Cardiac muscle cell (in vitro differentiated cells and primary cell): ENCODE measurements at regions not wholly inside any gene's neighbourhood (a gene's known extent, or its start where the extent isn't known, plus 50 kb on each side); places are given as distances from the start of the nearest gene placed in this dataset.

Experiments used
- DNase-seq, 2 donors: peaks; one replicate each; pipeline versions ENCODE4 v3.0.0 to v3.0.0-alpha.2; 2010 to 2017; ENCODE audit warnings: low read depth in 1 of 2, low spot score in 1 of 2
- H3K27ac ChIP-seq: fragments of 200-600 bp; sonication (generic); 2 replicates; pipeline ENCODE4 v1.5.1; 2016
- H3K27me3 ChIP-seq: fragments of 200-600 bp; sonication (generic); 2 replicates; pipeline ENCODE4 v1.6.0; 2016; ENCODE audit warnings: control low read depth
- H3K36me3 ChIP-seq: fragments of 200-600 bp; sonication (generic); 2 replicates; pipeline ENCODE4 v1.5.1; 2016; ENCODE audit warnings: control low read depth
- H3K4me1 ChIP-seq: fragments of 200-600 bp; sonication (generic); 2 replicates; pipeline ENCODE4 v1.8.1; 2017; ENCODE audit warnings: low read depth, mild to moderate bottlenecking, mixed run types
- H3K4me3 ChIP-seq: fragments of 200-600 bp; sonication (generic); 2 replicates; pipeline ENCODE4 v1.5.1; 2016; ENCODE audit warnings: mild to moderate bottlenecking
- H3K9me3 ChIP-seq: fragments of 200-600 bp; sonication (generic); 2 replicates; pipeline ENCODE4 v1.5.1; 2017; ENCODE audit warnings: low read depth, mild to moderate bottlenecking, control low read depth
- TF ChIP-seq, protein P1 (sequence below): IDR thresholded peaks from 2 replicates; pipeline ENCODE4 v1.5.1; 2012; ENCODE audit warnings: low read depth, mild to moderate bottlenecking, low read length

DNA sequence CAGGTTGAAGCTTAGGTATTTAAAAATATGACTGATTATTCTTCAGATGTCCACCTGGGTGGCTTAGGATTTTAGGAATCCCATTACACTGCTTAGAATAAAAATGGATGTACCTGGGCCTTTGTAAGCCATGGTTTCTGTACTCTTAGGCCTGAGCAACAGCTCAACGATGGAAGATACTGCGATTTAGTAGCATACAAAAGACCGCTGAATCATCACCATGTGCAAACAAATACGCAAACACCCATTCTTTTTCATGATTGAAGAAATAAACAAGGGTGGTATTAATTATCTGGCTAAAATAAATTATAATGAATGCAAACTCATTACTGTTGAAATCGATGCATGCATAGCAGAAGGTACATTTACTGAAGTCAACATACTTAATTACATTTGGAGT lies 188.9 kb downstream of the ZNF330 start:
- Histone ChIP-seq H3K9me3 (no peaks in the 10 kb centered on the region), H3K27me3 (no peaks in the 10 kb centered on the region), H3K4me1 (no peaks in the 10 kb centered on the region), H3K36me3 (no peaks in the 10 kb centered on the region), H3K4me3 (no peak overlapping the region), H3K27ac (no peak overlapping the region)
- DNase-seq, result no peak
- TF ChIP-seq, protein P1, sequence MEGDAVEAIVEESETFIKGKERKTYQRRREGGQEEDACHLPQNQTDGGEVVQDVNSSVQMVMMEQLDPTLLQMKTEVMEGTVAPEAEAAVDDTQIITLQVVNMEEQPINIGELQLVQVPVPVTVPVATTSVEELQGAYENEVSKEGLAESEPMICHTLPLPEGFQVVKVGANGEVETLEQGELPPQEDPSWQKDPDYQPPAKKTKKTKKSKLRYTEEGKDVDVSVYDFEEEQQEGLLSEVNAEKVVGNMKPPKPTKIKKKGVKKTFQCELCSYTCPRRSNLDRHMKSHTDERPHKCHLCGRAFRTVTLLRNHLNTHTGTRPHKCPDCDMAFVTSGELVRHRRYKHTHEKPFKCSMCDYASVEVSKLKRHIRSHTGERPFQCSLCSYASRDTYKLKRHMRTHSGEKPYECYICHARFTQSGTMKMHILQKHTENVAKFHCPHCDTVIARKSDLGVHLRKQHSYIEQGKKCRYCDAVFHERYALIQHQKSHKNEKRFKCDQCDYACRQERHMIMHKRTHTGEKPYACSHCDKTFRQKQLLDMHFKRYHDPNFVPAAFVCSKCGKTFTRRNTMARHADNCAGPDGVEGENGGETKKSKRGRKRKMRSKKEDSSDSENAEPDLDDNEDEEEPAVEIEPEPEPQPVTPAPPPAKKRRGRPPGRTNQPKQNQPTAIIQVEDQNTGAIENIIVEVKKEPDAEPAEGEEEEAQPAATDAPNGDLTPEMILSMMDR, result no peak

DNA sequence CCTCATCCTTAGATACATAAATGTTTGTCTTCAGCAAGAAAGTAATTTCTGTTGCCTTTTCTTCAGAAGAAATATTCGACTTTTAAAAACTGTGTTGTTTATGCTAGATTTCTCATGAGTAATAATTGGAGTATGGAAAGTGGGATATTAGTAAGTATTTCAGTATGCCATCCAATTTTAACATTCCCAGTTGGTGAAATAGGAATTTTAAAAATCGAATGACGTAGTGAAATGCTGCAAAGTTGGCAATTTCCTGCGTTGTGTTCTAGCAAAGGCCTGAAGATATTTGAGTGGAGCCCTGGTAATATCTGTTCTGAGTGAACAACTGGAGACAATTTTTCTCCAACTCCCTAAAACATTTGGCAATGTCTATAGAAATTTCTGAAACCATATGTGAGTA lies 190.1 kb downstream of the ZNF330 start:
- no peaks in the 10 kb centered on the region for H3K4me1 ChIP-seq
- no peak overlapping the region for H3K4me3 ChIP-seq
- H3K27ac ChIP-seq, result no peak overlapping the region
- no peaks in the 10 kb centered on the region for H3K27me3 ChIP-seq
- no peaks in the 10 kb centered on the region for H3K36me3 ChIP-seq
- peak in 1 of 2 donors; percentile 57 for DNase-seq
- TF ChIP-seq, protein P1, result no peak
- no peaks in the 10 kb centered on the region for H3K9me3 ChIP-seq

DNA sequence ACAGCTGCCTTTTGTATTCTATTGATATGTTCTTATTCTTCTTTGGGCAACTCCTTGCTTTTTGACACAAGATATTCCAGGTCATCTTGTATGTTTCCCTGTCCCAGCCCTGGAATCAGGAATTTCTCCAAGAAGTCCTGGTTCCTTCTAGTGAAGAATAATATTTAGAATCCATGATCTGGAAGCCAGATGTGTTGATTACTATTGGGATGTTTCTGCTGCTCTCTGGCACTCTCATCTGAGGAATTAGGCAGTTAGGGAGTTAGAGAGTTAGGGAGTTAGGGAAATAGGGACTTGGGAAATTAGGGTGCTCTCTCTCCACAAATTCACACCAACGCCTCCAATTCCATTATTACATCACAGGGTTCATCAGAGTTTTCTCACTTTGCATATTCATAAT lies 191.2 kb downstream of the ZNF330 start:
- Histone ChIP-seq H3K4me1 (no peaks in the 10 kb centered on the region), H3K9me3 (no peaks in the 10 kb centered on the region), H3K36me3 (no peaks in the 10 kb centered on the region), H3K27ac (no peak overlapping the region), H3K4me3 (no peak overlapping the region), H3K27me3 (no peaks in the 10 kb centered on the region)
- DNase-seq, result no peak
- TF ChIP-seq, protein P1, result no peak

DNA sequence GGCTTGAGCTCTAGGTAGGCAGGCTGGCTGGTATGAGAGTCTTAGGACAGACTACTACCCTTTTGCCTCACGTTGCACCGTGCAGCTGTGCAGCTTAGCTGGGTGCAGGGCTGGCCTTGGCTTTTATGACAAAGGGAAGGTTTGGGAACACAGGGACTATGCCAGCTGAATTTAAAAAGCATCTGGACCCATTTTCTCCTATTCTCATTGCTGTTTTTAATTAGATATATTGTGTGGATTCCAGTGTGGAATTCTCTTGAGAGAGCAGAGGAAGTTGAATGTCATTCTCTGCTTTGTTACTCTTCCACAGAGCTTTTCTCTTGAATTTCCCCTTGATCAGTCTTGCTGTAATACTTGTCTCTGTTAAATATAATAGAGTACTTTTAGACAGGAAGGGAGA lies 192.7 kb downstream of the ZNF330 start:
- no peaks in the 10 kb centered on the region for H3K4me1 ChIP-seq
- H3K27me3 ChIP-seq, result no peaks in the 10 kb centered on the region
- no peak overlapping the region for H3K4me3 ChIP-seq
- no peak for DNase-seq
- TF ChIP-seq, protein P1, result no peak
- H3K36me3 ChIP-seq, result no peaks in the 10 kb centered on the region
- no peaks in the 10 kb centered on the region for H3K9me3 ChIP-seq
- H3K27ac ChIP-seq, result no peak overlapping the region

DNA sequence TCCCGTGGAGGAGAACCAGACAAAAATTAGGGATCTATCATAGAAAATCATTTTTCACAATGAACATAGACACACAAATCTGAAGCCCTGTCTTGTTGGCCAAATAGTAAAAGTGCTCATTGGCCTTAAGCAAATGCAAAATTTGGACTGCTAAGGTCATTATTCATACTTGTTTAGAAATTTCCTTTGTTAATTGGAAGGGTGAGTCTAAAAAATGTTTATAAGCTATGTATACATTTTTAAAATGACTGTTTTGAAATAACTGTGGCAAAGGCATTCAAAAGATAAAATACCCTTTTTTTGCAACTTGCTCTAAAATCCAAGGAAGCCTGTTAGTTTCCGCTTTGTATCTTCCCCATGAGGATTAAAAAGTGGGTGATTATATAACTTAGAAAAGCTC lies 195.0 kb downstream of the ZNF330 start:
- Histone ChIP-seq H3K4me1 (no peaks in the 10 kb centered on the region), H3K36me3 (no peaks in the 10 kb centered on the region), H3K27me3 (no peaks in the 10 kb centered on the region), H3K4me3 (no peak overlapping the region), H3K27ac (no peak overlapping the region), H3K9me3 (no peaks in the 10 kb centered on the region)
- TF ChIP-seq, protein P1, result no peak
- DNase-seq, result no peak

DNA sequence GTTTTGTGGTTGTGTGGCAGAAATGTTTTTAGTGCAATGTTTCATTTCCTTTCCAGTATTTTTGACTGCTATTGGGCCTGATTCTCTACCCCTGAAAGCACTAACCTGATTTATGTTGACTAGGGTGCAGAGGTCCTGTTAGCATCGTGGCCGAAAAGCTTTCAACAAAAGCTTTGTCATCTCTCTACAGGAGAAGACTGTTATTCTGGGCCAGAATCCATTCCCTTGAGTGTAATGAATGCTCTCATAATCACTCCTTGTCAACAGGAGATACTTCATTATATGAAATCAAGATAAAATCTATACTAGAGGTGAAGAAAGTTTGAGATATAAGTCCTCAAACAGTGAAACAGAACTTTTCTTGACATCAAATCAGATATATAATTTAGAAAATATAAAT lies 195.5 kb downstream of the ZNF330 start:
- H3K36me3 ChIP-seq, result no peaks in the 10 kb centered on the region
- no peak for DNase-seq
- H3K4me3 ChIP-seq, result no peak overlapping the region
- TF ChIP-seq, protein P1, result no peak
- no peaks in the 10 kb centered on the region for H3K4me1 ChIP-seq
- no peaks in the 10 kb centered on the region for H3K9me3 ChIP-seq
- no peaks in the 10 kb centered on the region for H3K27me3 ChIP-seq
- H3K27ac ChIP-seq, result no peak overlapping the region
